ENCODE measurements at regions not wholly inside any gene's neighbourhood (a gene's known extent, or its start where the extent isn't known, plus 50 kb on each side); places are given as distances from the start of the nearest gene placed in this dataset.

- TF ChIP-seq POLR2A (IDR thresholded peaks at IDR 0.05), result no peak
- TF ChIP-seq CTCF (IDR thresholded peaks at IDR 0.05), result no peak
These were observed 55.5 kb upstream of the LRRN1 start for GRCh38 chr3:3743754-3744153.
